Left ventricle myocardium inferior (tissue), 1 donor: ENCODE measurements at regions not wholly inside any gene's neighbourhood (a gene's known extent, or its start where the extent isn't known, plus 50 kb on each side); places are given as distances from the start of the nearest gene placed in this dataset.
"Not testable (repeated sequence)": the region's sequence is repeated elsewhere in the genome, so short reads cannot be mapped to it uniquely, and the experiment has no call there.

ENCODE experiments used
- DNase-seq: peaks from one replicate; pipeline ENCODE4 v3.0.0-alpha.2; 2020
- H3K27ac ChIP-seq: fragments of 200-600 bp; replicated peaks from 2 replicates; pipeline ENCODE4 v1.8.0; 2021
- H3K27me3 ChIP-seq: fragments of 200-600 bp; 2 replicates; pipeline ENCODE4 v1.8.0; 2021; ENCODE audit warnings: low read depth
- H3K36me3 ChIP-seq: fragments of 200-600 bp; 2 replicates; pipeline ENCODE4 v1.8.0; 2021
- H3K4me1 ChIP-seq: fragments of 200-600 bp; 2 replicates; pipeline ENCODE4 v1.8.0; 2021
- H3K4me3 ChIP-seq: fragments of 200-600 bp; 2 replicates; pipeline ENCODE4 v1.8.0; 2021; ENCODE audit warnings: mild to moderate bottlenecking, moderate library complexity
- H3K9me3 ChIP-seq: fragments of 200-600 bp; replicated peaks from 2 replicates; pipeline ENCODE4 v1.8.0; 2021
- CTCF ChIP-seq: fragments of 200-600 bp; IDR thresholded peaks from 2 replicates; pipeline ENCODE4 v1.8.0; 2021; ENCODE audit warnings: antibody characterized with exemption, mild to moderate bottlenecking, borderline replicate concordance
- intact Hi-C: fragments of 100-400 bp; cut with micrococcal nuclease; formaldehyde crosslinking; loops from one replicate; pipeline ENCODE4 v1.11.0; 2022
- donor health status: DM: no; HTN: yes; CAD: no; lungs with severe emphysema.

- H3K4me1 ChIP-seq: no peaks in the 10 kb centered on the region
- TF ChIP-seq CTCF: no peak
- H3K4me3 ChIP-seq: no peak overlapping the region
- H3K9me3 ChIP-seq: no peaks in the 10 kb centered on the region
- DNase-seq: no peak
- H3K27me3 ChIP-seq: no peaks in the 10 kb centered on the region
- intact Hi-C loops: loop anchor here (10.0 kb wide), 1 partner anchor 207 kb away; the partner anchor contains the start of gene B3GNT2
- no peaks in the 10 kb centered on the region for H3K36me3 ChIP-seq
- H3K27ac ChIP-seq: no peak overlapping the region
Measured at GRCh38 chr2:62402156-62402555, 103.8 kb downstream of the TMEM17 start.

GRCh38 chr2:62398356-62398755 is 107.6 kb downstream of the TMEM17 start:
- TF ChIP-seq CTCF: no peak
- no peaks in the 10 kb centered on the region for H3K9me3 ChIP-seq
- DNase-seq: no peak
- no peak overlapping the region for H3K27ac ChIP-seq
- H3K4me3 ChIP-seq: no peak overlapping the region
- H3K36me3 ChIP-seq: no peaks in the 10 kb centered on the region
- no peaks in the 10 kb centered on the region for H3K4me1 ChIP-seq
- H3K27me3 ChIP-seq: no peaks in the 10 kb centered on the region
- intact Hi-C loops: no loop called here

- Histone ChIP-seq H3K4me3 (no peak overlapping the region), H3K4me1 (no peaks in the 10 kb centered on the region), H3K36me3 (no peaks in the 10 kb centered on the region), H3K9me3 (no peaks in the 10 kb centered on the region), H3K27me3 (no peaks in the 10 kb centered on the region), H3K27ac (no peak overlapping the region)
- TF ChIP-seq CTCF: no peak
- intact Hi-C loops: no loop called here
- DNase-seq: no peak
Measured at GRCh38 chr2:62396880-62397279, 109.1 kb downstream of the TMEM17 start.

GRCh38 chr2:62393293-62393692 is 112.7 kb downstream of the TMEM17 start:
- intact Hi-C loops: no loop called here
- Histone ChIP-seq H3K4me3 (no peak overlapping the region), H3K4me1 (no peaks in the 10 kb centered on the region), H3K27me3 (no peaks in the 10 kb centered on the region), H3K36me3 (no peaks in the 10 kb centered on the region), H3K9me3 (no peaks in the 10 kb centered on the region), H3K27ac (no peak overlapping the region)
- TF ChIP-seq CTCF: no peak
- no peak for DNase-seq

GRCh38 chr2:62391696-62392095 is 114.3 kb downstream of the TMEM17 start:
- H3K4me1 ChIP-seq: no peaks in the 10 kb centered on the region
- intact Hi-C loops: no loop called here
- H3K36me3 ChIP-seq: no peaks in the 10 kb centered on the region
- no peak overlapping the region for H3K27ac ChIP-seq
- H3K9me3 ChIP-seq: no peaks in the 10 kb centered on the region
- H3K27me3 ChIP-seq: no peaks in the 10 kb centered on the region
- DNase-seq: no peak
- H3K4me3 ChIP-seq: no peak overlapping the region
- no peak for TF ChIP-seq CTCF

- peaks cover 16% of the 10 kb centered on the region for H3K4me1 ChIP-seq
- H3K27ac ChIP-seq, intact Hi-C loops, H3K4me3 ChIP-seq, H3K9me3 ChIP-seq, H3K36me3 ChIP-seq, DNase-seq, H3K27me3 ChIP-seq: not testable (repeated sequence)
Measured at GRCh38 chr2:62386378-62386777, 119.6 kb downstream of the TMEM17 start.
